ENCODE measurements at regions not wholly inside any gene's neighbourhood (a gene's known extent, or its start where the extent isn't known, plus 50 kb on each side); places are given as distances from the start of the nearest gene placed in this dataset.

- TF ChIP-seq BACH2 (CRISPR knock-in tag; IDR thresholded peaks at IDR 0.05; ENCODE audit: borderline replicate concordance) (no peak), PATZ1 (CRISPR knock-in tag; IDR thresholded peaks at IDR 0.05; ENCODE audit: borderline replicate concordance) (no peak), ESRRG (CRISPR knock-in tag; IDR thresholded peaks at IDR 0.05) (no peak), CSDC2 (CRISPR knock-in tag; IDR thresholded peaks at IDR 0.05) (no peak), PPARA (CRISPR knock-in tag; IDR thresholded peaks at IDR 0.05; ENCODE audit: borderline replicate concordance) (no peak), ZNF8 (CRISPR knock-in tag; IDR thresholded peaks at IDR 0.05) (no peak), ARNTL (CRISPR knock-in tag; IDR thresholded peaks at IDR 0.05; ENCODE audit: borderline replicate concordance, low read depth) (no peak), OSR1 (CRISPR knock-in tag; IDR thresholded peaks at IDR 0.05) (no peak), SNAI2 (CRISPR knock-in tag; IDR thresholded peaks at IDR 0.05) (no peak), ISL1 (CRISPR knock-in tag; IDR thresholded peaks at IDR 0.05) (no peak), ZFP3 (CRISPR knock-in tag; IDR thresholded peaks at IDR 0.05) (no peak), ZC3H10 (CRISPR knock-in tag; IDR thresholded peaks at IDR 0.05) (no peak)
Observed at GRCh38 chr10:8639486-8640185, 585.1 kb downstream of the GATA3 start.
